PFSK-1 (cell line): ENCODE measurements at regions not wholly inside any gene's neighbourhood (a gene's known extent, or its start where the extent isn't known, plus 50 kb on each side); places are given as distances from the start of the nearest gene placed in this dataset.

ENCODE experiments used
- FOXP2 ChIP-seq: optimal IDR thresholded peaks from 2 replicates; pipeline ENCODE3; 2011; ENCODE audit warnings: borderline replicate concordance, control low read depth, inconsistent platforms; ENCODE audit not compliant: insufficient read depth; ENCODE audit errors: extremely low read length, extremely low read depth
- POLR2AphosphoS5 ChIP-seq: IDR thresholded peaks from 2 replicates; pipeline ENCODE4 v1.6.1; 2012; ENCODE audit warnings: low read depth, mild to moderate bottlenecking, control low read depth, low read length, moderate library complexity
- REST ChIP-seq, 2 experiments: IDR thresholded peaks; 2 replicates each; pipeline versions ENCODE4 v1.6.1 to v1.8.0; 2011 to 2012; ENCODE audit warnings: low read depth in 2 of 2, low read length in 2 of 2, control low read depth in 1 of 2, inconsistent platforms in 1 of 2, mild to moderate bottlenecking in 1 of 2, moderate library complexity in 1 of 2; ENCODE audit not compliant: insufficient read depth in 1 of 2
- SIN3A ChIP-seq: IDR thresholded peaks from 2 replicates; pipeline ENCODE4 v1.6.1; 2012; ENCODE audit warnings: mild to moderate bottlenecking, low read length, moderate library complexity, borderline replicate concordance; ENCODE audit not compliant: insufficient read depth
- TAF1 ChIP-seq: IDR thresholded peaks from 2 replicates; pipeline ENCODE4 v1.6.1; 2012; ENCODE audit warnings: low read length, control low read depth, borderline replicate concordance; ENCODE audit not compliant: insufficient read depth

GRCh38 chr10:124150807-124151417 is 57.5 kb upstream of the CHST15 start:
- TF ChIP-seq TAF1 (no peak), REST (IDR thresholded peaks at IDR 0.05; ENCODE audit: insufficient read depth in 1 of 2, low read depth in 2 of 2, low read length in 2 of 2) (no peak), SIN3A (no peak), POLR2AphosphoS5 (no peak), FOXP2 (no peak)

DNA sequence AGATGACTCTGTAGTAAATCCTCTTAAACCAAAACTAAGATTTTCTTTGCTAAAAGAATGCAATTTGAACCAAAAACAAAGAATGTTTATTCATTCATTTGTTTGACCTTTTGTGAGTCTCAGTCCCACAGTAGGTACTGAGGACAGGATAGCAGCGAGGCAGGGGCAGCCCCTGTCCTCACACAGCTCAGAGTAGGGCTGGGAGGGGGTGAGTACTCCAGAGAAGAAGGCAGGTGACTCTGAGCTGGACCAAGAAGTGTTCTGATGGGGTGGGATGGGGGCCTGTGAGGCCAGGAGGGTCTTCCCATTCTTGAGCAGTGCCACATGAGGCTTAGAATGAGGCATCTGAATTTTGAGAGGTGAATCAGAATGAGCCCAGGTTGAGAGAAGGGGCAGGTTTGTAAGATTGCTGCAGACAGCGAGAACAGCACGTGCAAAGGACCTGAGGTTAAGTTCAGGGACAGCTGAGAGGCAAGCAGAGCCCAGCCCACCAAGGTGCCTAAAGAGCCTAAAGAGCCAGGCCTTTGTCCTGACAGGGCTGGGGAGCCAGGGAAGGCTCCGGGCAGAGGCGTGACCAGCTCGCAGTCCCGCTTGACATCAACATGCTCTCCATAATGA is 56.9 kb upstream of the CHST15 start:
- TF ChIP-seq TAF1 (no peak), REST (IDR thresholded peaks at IDR 0.05; ENCODE audit: insufficient read depth in 1 of 2, low read depth in 2 of 2, low read length in 2 of 2) (no peak), POLR2AphosphoS5 (no peak)

GRCh38 chr10:124149189-124150042 is 56.0 kb upstream of the CHST15 start:
- no peak for TF ChIP-seq POLR2AphosphoS5
- no peak for TF ChIP-seq TAF1
- TF ChIP-seq SIN3A = no peak
- no peak for TF ChIP-seq REST (IDR thresholded peaks at IDR 0.05; ENCODE audit: insufficient read depth in 1 of 2, low read depth in 2 of 2, low read length in 2 of 2)
- no peak for TF ChIP-seq FOXP2

GRCh38 chr10:124146483-124146882 is 53.1 kb upstream of the CHST15 start:
- TF ChIP-seq REST (IDR thresholded peaks at IDR 0.05; ENCODE audit: insufficient read depth in 1 of 2, low read depth in 2 of 2, low read length in 2 of 2) (no peak), POLR2AphosphoS5 (no peak), FOXP2 (no peak), TAF1 (no peak), SIN3A (no peak)
